A673 (cell line): ENCODE measurements at regions not wholly inside any gene's neighbourhood (a gene's known extent, or its start where the extent isn't known, plus 50 kb on each side); places are given as distances from the start of the nearest gene placed in this dataset.

Experiments used
- BruUV-seq: library from RNA; stranded (reverse); fragments of 400-500 nt; replicated peaks from 2 replicates; lab custom pipeline; 2021; lab: Mats Ljungman, UMichigan
- CTCF ChIA-PET: fragments of 300-600 bp; sonication (Branson Sonifier 250); formaldehyde crosslinking; loops from one replicate; lab custom pipeline; 2022; ENCODE audit warnings: antibody characterized with exemption; lab: Charles Lee
- POLR2A ChIA-PET: fragments of 300-600 bp; sonication (Branson Sonifier 250); formaldehyde crosslinking; loops from one replicate; lab custom pipeline; 2022; ENCODE audit warnings: antibody characterized with exemption; ENCODE audit not compliant: low non-redundant PET; lab: Charles Lee
- DNase-seq: peaks from one replicate; pipeline ENCODE4 v3.0.0-alpha.2; 2015; ENCODE audit warnings: low spot score
- H3K27ac ChIP-seq: fragments of 200-600 bp; sonication (generic); 2 replicates; pipeline ENCODE4 v1.5.1; 2016; ENCODE audit warnings: mixed run types, low read depth, mild to moderate bottlenecking, mixed read lengths, antibody characterized with exemption, low read length; ENCODE audit not compliant: poor library complexity, severe bottlenecking
- H3K27me3 ChIP-seq: fragments of 200-600 bp; sonication (generic); replicated peaks from 2 replicates; pipeline ENCODE4 v1.6.1; 2017; ENCODE audit warnings: mixed run types, low read depth, mild to moderate bottlenecking, mixed read lengths, antibody characterized with exemption, low read length; ENCODE audit not compliant: insufficient read depth, poor library complexity
- H3K36me3 ChIP-seq: fragments of 200-600 bp; sonication (generic); 2 replicates; pipeline ENCODE4 v1.6.1; 2016; ENCODE audit warnings: mixed run types, mild to moderate bottlenecking, mixed read lengths, antibody characterized with exemption, low read length; ENCODE audit not compliant: insufficient read depth, poor library complexity, severe bottlenecking
- H3K4me1 ChIP-seq: fragments of 200-600 bp; sonication (generic); 2 replicates; pipeline ENCODE4 v1.6.1; 2017; ENCODE audit warnings: mixed run types, mild to moderate bottlenecking, mixed read lengths, antibody characterized with exemption, low read length; ENCODE audit not compliant: insufficient read depth, poor library complexity, severe bottlenecking
- H3K4me3 ChIP-seq: fragments of 200-600 bp; sonication (generic); 2 replicates; pipeline ENCODE4 v1.5.1; 2016; ENCODE audit warnings: low read depth, mixed run types, mild to moderate bottlenecking, mixed read lengths, low read length; ENCODE audit not compliant: poor library complexity, severe bottlenecking
- H3K9me3 ChIP-seq: fragments of 200-600 bp; sonication (generic); 2 replicates; pipeline ENCODE4 v1.6.1; 2016; ENCODE audit warnings: mixed run types, low read depth, mild to moderate bottlenecking, mixed read lengths, antibody characterized with exemption, low read length; ENCODE audit not compliant: poor library complexity, severe bottlenecking
- EZH2 ChIP-seq: fragments of 200-600 bp; sonication (generic); IDR thresholded peaks from 2 replicates; pipeline ENCODE4 v1.6.1; 2017; ENCODE audit warnings: borderline replicate concordance, low read depth, mild to moderate bottlenecking, mixed read lengths, antibody characterized with exemption, low read length; ENCODE audit not compliant: poor library complexity, severe bottlenecking
- intact Hi-C: fragments of 100-400 bp; cut with micrococcal nuclease; formaldehyde crosslinking; loops from one replicate; pipeline ENCODE4 v1.10.0; 2022; ENCODE audit not compliant: unreplicated experiment
- TF ChIP-seq, protein P1 (sequence below): fragments of 300-800, 200-600 bp; sonication (generic); conservative IDR thresholded peaks from 2 replicates; pipeline ENCODE4 v1.5.1; 2017; ENCODE audit warnings: low read depth, mild to moderate bottlenecking, antibody characterized with exemption, low read length, moderate library complexity, mixed read lengths

DNA sequence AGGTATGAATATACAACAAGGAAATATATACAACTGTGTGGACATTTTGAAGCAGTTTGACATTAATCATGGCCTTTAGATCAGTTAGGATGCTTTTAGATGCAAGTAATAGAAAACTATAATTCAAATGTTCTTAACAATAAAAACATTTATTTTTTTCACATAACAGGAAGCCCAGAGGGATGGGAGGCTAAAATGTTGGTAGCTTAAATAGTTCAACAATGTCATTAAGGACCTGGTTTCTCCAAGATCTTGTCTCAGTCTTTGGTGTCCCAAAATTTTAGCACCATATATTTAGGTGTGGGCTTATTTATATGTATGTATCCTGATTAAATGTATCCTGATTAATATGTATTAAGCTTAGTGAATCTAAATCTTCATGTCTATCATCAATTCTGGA lies 292.4 kb downstream of the NUAK1 start:
- no peak for TF ChIP-seq EZH2
- TF ChIP-seq, protein P1, sequence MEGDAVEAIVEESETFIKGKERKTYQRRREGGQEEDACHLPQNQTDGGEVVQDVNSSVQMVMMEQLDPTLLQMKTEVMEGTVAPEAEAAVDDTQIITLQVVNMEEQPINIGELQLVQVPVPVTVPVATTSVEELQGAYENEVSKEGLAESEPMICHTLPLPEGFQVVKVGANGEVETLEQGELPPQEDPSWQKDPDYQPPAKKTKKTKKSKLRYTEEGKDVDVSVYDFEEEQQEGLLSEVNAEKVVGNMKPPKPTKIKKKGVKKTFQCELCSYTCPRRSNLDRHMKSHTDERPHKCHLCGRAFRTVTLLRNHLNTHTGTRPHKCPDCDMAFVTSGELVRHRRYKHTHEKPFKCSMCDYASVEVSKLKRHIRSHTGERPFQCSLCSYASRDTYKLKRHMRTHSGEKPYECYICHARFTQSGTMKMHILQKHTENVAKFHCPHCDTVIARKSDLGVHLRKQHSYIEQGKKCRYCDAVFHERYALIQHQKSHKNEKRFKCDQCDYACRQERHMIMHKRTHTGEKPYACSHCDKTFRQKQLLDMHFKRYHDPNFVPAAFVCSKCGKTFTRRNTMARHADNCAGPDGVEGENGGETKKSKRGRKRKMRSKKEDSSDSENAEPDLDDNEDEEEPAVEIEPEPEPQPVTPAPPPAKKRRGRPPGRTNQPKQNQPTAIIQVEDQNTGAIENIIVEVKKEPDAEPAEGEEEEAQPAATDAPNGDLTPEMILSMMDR = no peak
- CTCF ChIA-PET = no interaction called here
- no TSS peak for BruUV-seq
- POLR2A ChIA-PET = no interaction called here
- intact Hi-C loops = no loop called here
- Histone ChIP-seq H3K4me1 (no peaks in the 10 kb centered on the region), H3K4me3 (no peak overlapping the region), H3K27ac (no peak overlapping the region), H3K36me3 (no peaks in the 10 kb centered on the region), H3K27me3 (peaks cover 5% of the 10 kb centered on the region), H3K9me3 (no peaks in the 10 kb centered on the region)
- DNase-seq = no peak

- H3K27ac ChIP-seq = no peak overlapping the region
- H3K9me3 ChIP-seq = no peaks in the 10 kb centered on the region
- H3K27me3 ChIP-seq = peaks cover 5% of the 10 kb centered on the region
- intact Hi-C loops = no loop called here
- CTCF ChIA-PET = no interaction called here
- H3K4me3 ChIP-seq = no peak overlapping the region
- POLR2A ChIA-PET = no interaction called here
- TF ChIP-seq, protein P1 = no peak
- TF ChIP-seq EZH2 = no peak
- BruUV-seq = no TSS peak
- no peak for DNase-seq
- H3K36me3 ChIP-seq = no peaks in the 10 kb centered on the region
- H3K4me1 ChIP-seq = no peaks in the 10 kb centered on the region
These were observed 291.7 kb downstream of the NUAK1 start for GRCh38 chr12:105847068-105847467.

DNA sequence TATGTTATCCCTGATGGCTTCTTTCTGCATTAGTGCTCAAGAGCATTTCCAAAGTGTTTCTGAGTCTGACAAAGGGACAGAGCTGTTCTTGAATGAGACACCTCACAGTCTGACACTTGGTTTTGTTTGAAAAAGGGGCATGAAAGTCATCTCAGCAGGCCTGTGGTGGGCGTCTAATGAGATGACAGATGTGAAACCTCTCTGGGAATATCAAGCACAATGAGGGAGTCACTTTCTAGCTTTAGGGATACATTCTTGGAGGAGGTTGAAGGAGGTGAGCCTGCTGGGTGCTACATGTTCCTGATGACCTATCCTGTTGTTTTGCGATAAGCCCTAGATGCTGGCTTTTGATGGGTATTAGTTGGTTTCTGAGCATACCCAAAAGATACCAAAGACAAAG lies 290.5 kb downstream of the NUAK1 start:
- CTCF ChIA-PET = no interaction called here

More for the DNA sequence above, 290.5 kb downstream of the NUAK1 start:
- DNase-seq = no peak
- BruUV-seq = no TSS peak
- H3K9me3 ChIP-seq = no peaks in the 10 kb centered on the region
- peaks cover 5% of the 10 kb centered on the region for H3K27me3 ChIP-seq
- no peak overlapping the region for H3K27ac ChIP-seq
- H3K4me3 ChIP-seq = no peak overlapping the region
- POLR2A ChIA-PET = no interaction called here
- H3K36me3 ChIP-seq = no peaks in the 10 kb centered on the region
- TF ChIP-seq EZH2 = no peak
- TF ChIP-seq, protein P1 = no peak
- H3K4me1 ChIP-seq = no peaks in the 10 kb centered on the region
- intact Hi-C loops = no loop called here
